Stimulated activated naive B cell treated with anti-CD40 and anti-IgM and Interleukin-4, amounts not matched to agents 10 μg/mL and 1 μg/mL and 100 μg/mL, for 72 hours (primary cell): ENCODE measurements at regions not wholly inside any gene's neighbourhood (a gene's known extent, or its start where the extent isn't known, plus 50 kb on each side); places are given as distances from the start of the nearest gene placed in this dataset.

ENCODE experiments used
- ATAC-seq, 2 donors: fragments of 150-1000 bp; cut with Tn5 transposase; replicated peaks; 2 replicates each; pipeline ENCODE4 v1.10.0; 2021; ENCODE audit warnings: moderate library complexity in 1 of 2
- DNase-seq: peaks from one replicate; pipeline ENCODE4 v3.0.0; 2021
- H3K27ac Mint-ChIP-seq: one replicate; pipeline ENCODE4 v1.8.0; 2022; ENCODE audit warnings: mild to moderate bottlenecking, mixed read lengths
- H3K27me3 Mint-ChIP-seq, 2 donors: one replicate each; pipeline ENCODE4 v1.8.0; 2022; ENCODE audit warnings: mixed read lengths in 2 of 2
- H3K36me3 Mint-ChIP-seq, 2 donors: one replicate each; pipeline ENCODE4 v1.8.0; 2022; ENCODE audit warnings: mixed read lengths in 2 of 2, mild to moderate bottlenecking in 1 of 2
- H3K4me1 Mint-ChIP-seq, 2 donors: one replicate each; pipeline ENCODE4 v1.8.0; 2022; ENCODE audit warnings: mixed read lengths in 2 of 2, mild to moderate bottlenecking in 1 of 2
- H3K4me3 Mint-ChIP-seq, 2 donors: one replicate each; pipeline ENCODE4 v1.8.0; 2022; ENCODE audit warnings: mild to moderate bottlenecking in 2 of 2, mixed read lengths in 2 of 2, moderate library complexity in 1 of 2
- H3K9me3 Mint-ChIP-seq, 2 donors: one replicate each; pipeline ENCODE4 v1.8.0; 2022; ENCODE audit warnings: mixed read lengths in 2 of 2, mild to moderate bottlenecking in 1 of 2

GRCh38 chr4:26163425-26164362, 157.1 kb upstream of the RBPJ start:
- Mint-ChIP-seq H3K4me3 (no peak overlapping the region), H3K27ac (no peak overlapping the region), H3K27me3 (peaks cover 4% of the 10 kb centered on the region in 2 donors), H3K4me1 (peaks cover 4 to 7% of the 10 kb centered on the region in 2 donors), H3K36me3 (no peaks in the 10 kb centered on the region), H3K9me3 (no peaks in the 10 kb centered on the region)
- no peak for ATAC-seq
- DNase-seq, result no peak

- no peaks in the 10 kb centered on the region for H3K36me3 Mint-ChIP-seq
- peaks cover 7 to 11% of the 10 kb centered on the region in 2 donors for H3K4me1 Mint-ChIP-seq
- no peak overlapping the region for H3K27ac Mint-ChIP-seq
- no peak for DNase-seq
- no peak for ATAC-seq
- H3K4me3 Mint-ChIP-seq, result no peak overlapping the region
- H3K27me3 Mint-ChIP-seq, result peaks cover 5 to 27% of the 10 kb centered on the region in 2 donors
- no peaks in the 10 kb centered on the region for H3K9me3 Mint-ChIP-seq
Observed at GRCh38 chr4:26171501-26171900, 149.3 kb upstream of the RBPJ start.

GRCh38 chr4:26171941-26172340, 148.9 kb upstream of the RBPJ start:
- peaks cover 7 to 11% of the 10 kb centered on the region in 2 donors for H3K4me1 Mint-ChIP-seq
- no peaks in the 10 kb centered on the region for H3K9me3 Mint-ChIP-seq
- H3K4me3 Mint-ChIP-seq, result no peak overlapping the region
- H3K27ac Mint-ChIP-seq, result no peak overlapping the region
- H3K27me3 Mint-ChIP-seq, result peaks cover 5 to 27% of the 10 kb centered on the region in 2 donors
- DNase-seq (no peak), ATAC-seq (no peak)
- H3K36me3 Mint-ChIP-seq, result no peaks in the 10 kb centered on the region

- no peak overlapping the region for H3K4me3 Mint-ChIP-seq
- H3K36me3 Mint-ChIP-seq, result no peaks in the 10 kb centered on the region
- no peaks in the 10 kb centered on the region for H3K9me3 Mint-ChIP-seq
- H3K27me3 Mint-ChIP-seq, result peaks cover 5 to 36% of the 10 kb centered on the region in 2 donors
- DNase-seq, result no peak
- no peak overlapping the region for H3K27ac Mint-ChIP-seq
- H3K4me1 Mint-ChIP-seq, result peaks cover 7 to 11% of the 10 kb centered on the region in 2 donors
- ATAC-seq, result no peak
Observed at GRCh38 chr4:26173619-26174018, 147.2 kb upstream of the RBPJ start.

GRCh38 chr4:26174027-26174426, 146.8 kb upstream of the RBPJ start:
- no peak overlapping the region for H3K4me3 Mint-ChIP-seq
- ATAC-seq (no peak), DNase-seq (no peak)
- peaks cover 7 to 13% of the 10 kb centered on the region in 2 donors for H3K4me1 Mint-ChIP-seq
- H3K9me3 Mint-ChIP-seq, result no peaks in the 10 kb centered on the region
- H3K27me3 Mint-ChIP-seq, result peaks cover 5 to 36% of the 10 kb centered on the region in 2 donors
- H3K27ac Mint-ChIP-seq, result no peak overlapping the region
- H3K36me3 Mint-ChIP-seq, result no peaks in the 10 kb centered on the region

GRCh38 chr4:26175006-26175786, 145.6 kb upstream of the RBPJ start:
- Mint-ChIP-seq H3K4me1 (peaks cover 7 to 16% of the 10 kb centered on the region in 2 donors), H3K36me3 (no peaks in the 10 kb centered on the region), H3K27ac (peak overlapping the region; percentile 63), H3K9me3 (no peaks in the 10 kb centered on the region), H3K27me3 (peaks cover 5 to 36% of the 10 kb centered on the region in 2 donors), H3K4me3 (peak overlapping the region in 1 of 2 donors; percentile 53)
- DNase-seq (peak; percentile 34), ATAC-seq (peak; percentile 74 to 87)

GRCh38 chr4:26175905-26176470, 144.8 kb upstream of the RBPJ start:
- Mint-ChIP-seq H3K4me3 (no peak overlapping the region), H3K27ac (no peak overlapping the region), H3K27me3 (peaks cover 5 to 36% of the 10 kb centered on the region in 2 donors), H3K36me3 (no peaks in the 10 kb centered on the region), H3K9me3 (no peaks in the 10 kb centered on the region), H3K4me1 (peaks cover 7 to 16% of the 10 kb centered on the region in 2 donors)
- ATAC-seq (no peak), DNase-seq (no peak)

- Mint-ChIP-seq H3K36me3 (no peaks in the 10 kb centered on the region), H3K27ac (no peak overlapping the region), H3K4me3 (no peak overlapping the region), H3K4me1 (peaks cover 7 to 16% of the 10 kb centered on the region in 2 donors), H3K27me3 (peaks cover under 1 to 31% of the 10 kb centered on the region in 2 donors), H3K9me3 (no peaks in the 10 kb centered on the region)
- DNase-seq (no peak), ATAC-seq (no peak)
Observed at GRCh38 chr4:26176598-26177149, 144.1 kb upstream of the RBPJ start.

GRCh38 chr4:26178854-26179253, 142.0 kb upstream of the RBPJ start:
- no peak for DNase-seq
- Mint-ChIP-seq H3K4me3 (no peak overlapping the region), H3K27me3 (peaks cover 0 to 9% of the 10 kb centered on the region in 2 donors), H3K9me3 (no peaks in the 10 kb centered on the region), H3K36me3 (no peaks in the 10 kb centered on the region), H3K4me1 (peaks cover 7 to 16% of the 10 kb centered on the region in 2 donors), H3K27ac (peak overlapping the region; percentile 16)
- ATAC-seq, result peak in 1 of 2 donors; percentile 24

GRCh38 chr4:26179316-26179760, 141.5 kb upstream of the RBPJ start:
- ATAC-seq (peak in 1 of 2 donors; percentile 57), DNase-seq (no peak)
- Mint-ChIP-seq H3K27me3 (peaks cover 4 to 9% of the 10 kb centered on the region in 2 donors), H3K36me3 (no peaks in the 10 kb centered on the region), H3K4me1 (peaks cover 7 to 16% of the 10 kb centered on the region in 2 donors), H3K4me3 (no peak overlapping the region), H3K9me3 (no peaks in the 10 kb centered on the region), H3K27ac (peak overlapping the region; percentile 16)

- DNase-seq (no peak), ATAC-seq (no peak)
- Mint-ChIP-seq H3K4me3 (no peak overlapping the region), H3K27me3 (peaks cover 6 to 14% of the 10 kb centered on the region in 2 donors), H3K9me3 (no peaks in the 10 kb centered on the region), H3K27ac (no peak overlapping the region), H3K36me3 (no peaks in the 10 kb centered on the region), H3K4me1 (peaks cover 0 to 5% of the 10 kb centered on the region in 2 donors)
Observed at GRCh38 chr4:26181616-26182015, 139.2 kb upstream of the RBPJ start.

- no peaks in the 10 kb centered on the region for H3K36me3 Mint-ChIP-seq
- peaks cover 0 to 5% of the 10 kb centered on the region in 2 donors for H3K4me1 Mint-ChIP-seq
- peaks cover 5 to 6% of the 10 kb centered on the region in 2 donors for H3K27me3 Mint-ChIP-seq
- no peak overlapping the region for H3K27ac Mint-ChIP-seq
- DNase-seq, result no peak
- ATAC-seq, result no peak
- H3K4me3 Mint-ChIP-seq, result no peak overlapping the region
- H3K9me3 Mint-ChIP-seq, result no peaks in the 10 kb centered on the region
Observed at GRCh38 chr4:26183017-26183416, 137.8 kb upstream of the RBPJ start.

- Mint-ChIP-seq H3K4me1 (no peaks in the 10 kb centered on the region), H3K27ac (no peak overlapping the region), H3K36me3 (no peaks in the 10 kb centered on the region), H3K4me3 (no peak overlapping the region), H3K27me3 (peaks cover 5 to 6% of the 10 kb centered on the region in 2 donors), H3K9me3 (no peaks in the 10 kb centered on the region)
- no peak for DNase-seq
- ATAC-seq, result no peak
Observed at GRCh38 chr4:26185436-26185835, 135.4 kb upstream of the RBPJ start.

- H3K27ac Mint-ChIP-seq, result no peak overlapping the region
- no peaks in the 10 kb centered on the region for H3K36me3 Mint-ChIP-seq
- ATAC-seq (no peak), DNase-seq (no peak)
- no peaks in the 10 kb centered on the region for H3K9me3 Mint-ChIP-seq
- peaks cover 5 to 14% of the 10 kb centered on the region in 2 donors for H3K4me1 Mint-ChIP-seq
- peaks cover 6 to 16% of the 10 kb centered on the region in 2 donors for H3K27me3 Mint-ChIP-seq
- no peak overlapping the region for H3K4me3 Mint-ChIP-seq
Observed at GRCh38 chr4:26191353-26191752, 129.5 kb upstream of the RBPJ start.
